Stimulated activated memory B cell treated with anti-CD40 and anti-IgM and Interleukin-4, amounts not matched to agents 10 μg/mL and 1 μg/mL and 100 μg/mL, for 72 hours (primary cell): ENCODE measurements at regions not wholly inside any gene's neighbourhood (a gene's known extent, or its start where the extent isn't known, plus 50 kb on each side); places are given as distances from the start of the nearest gene placed in this dataset.

Source experiments
- ATAC-seq: fragments of 150-1000 bp; cut with Tn5 transposase; 2 replicates; pipeline ENCODE4 v1.10.0; 2021
- H3K27ac Mint-ChIP-seq: one replicate; pipeline ENCODE4 v1.8.0; 2022; ENCODE audit warnings: mild to moderate bottlenecking, mixed read lengths
- H3K27me3 Mint-ChIP-seq: one replicate; pipeline ENCODE4 v1.8.0; 2022; ENCODE audit warnings: mixed read lengths
- H3K36me3 Mint-ChIP-seq: one replicate; pipeline ENCODE4 v1.8.0; 2022; ENCODE audit warnings: mixed read lengths
- H3K4me1 Mint-ChIP-seq: one replicate; pipeline ENCODE4 v1.8.0; 2022; ENCODE audit warnings: mixed read lengths
- H3K4me3 Mint-ChIP-seq: one replicate; pipeline ENCODE4 v1.8.0; 2022; ENCODE audit warnings: mild to moderate bottlenecking, moderate library complexity, mixed read lengths
- H3K9me3 Mint-ChIP-seq: one replicate; pipeline ENCODE4 v1.8.0; 2022; ENCODE audit warnings: mixed read lengths

DNA sequence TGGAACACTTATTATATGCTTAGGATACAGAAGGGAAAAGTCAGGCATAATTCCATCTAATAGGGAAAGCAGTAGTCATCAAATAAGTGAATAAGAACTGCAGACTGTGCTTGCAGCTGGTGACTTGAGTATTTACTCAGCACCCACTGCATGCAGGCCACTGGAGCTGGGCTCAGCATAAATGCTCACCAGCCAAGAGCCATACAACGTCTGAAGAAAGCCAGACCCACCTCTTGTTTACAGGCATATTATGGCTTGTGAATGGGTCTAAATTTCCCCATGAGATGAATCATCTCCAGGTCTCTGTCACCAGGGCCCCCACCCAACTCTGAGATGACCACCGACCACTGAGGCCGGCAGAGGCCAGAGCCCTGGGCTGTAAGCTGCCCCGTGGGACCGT, 123.8 kb upstream of the PKDCC start:
- peaks cover 7% of the 10 kb centered on the region for H3K9me3 Mint-ChIP-seq
- no peaks in the 10 kb centered on the region for H3K4me1 Mint-ChIP-seq
- peaks cover 10% of the 10 kb centered on the region for H3K27me3 Mint-ChIP-seq

DNA sequence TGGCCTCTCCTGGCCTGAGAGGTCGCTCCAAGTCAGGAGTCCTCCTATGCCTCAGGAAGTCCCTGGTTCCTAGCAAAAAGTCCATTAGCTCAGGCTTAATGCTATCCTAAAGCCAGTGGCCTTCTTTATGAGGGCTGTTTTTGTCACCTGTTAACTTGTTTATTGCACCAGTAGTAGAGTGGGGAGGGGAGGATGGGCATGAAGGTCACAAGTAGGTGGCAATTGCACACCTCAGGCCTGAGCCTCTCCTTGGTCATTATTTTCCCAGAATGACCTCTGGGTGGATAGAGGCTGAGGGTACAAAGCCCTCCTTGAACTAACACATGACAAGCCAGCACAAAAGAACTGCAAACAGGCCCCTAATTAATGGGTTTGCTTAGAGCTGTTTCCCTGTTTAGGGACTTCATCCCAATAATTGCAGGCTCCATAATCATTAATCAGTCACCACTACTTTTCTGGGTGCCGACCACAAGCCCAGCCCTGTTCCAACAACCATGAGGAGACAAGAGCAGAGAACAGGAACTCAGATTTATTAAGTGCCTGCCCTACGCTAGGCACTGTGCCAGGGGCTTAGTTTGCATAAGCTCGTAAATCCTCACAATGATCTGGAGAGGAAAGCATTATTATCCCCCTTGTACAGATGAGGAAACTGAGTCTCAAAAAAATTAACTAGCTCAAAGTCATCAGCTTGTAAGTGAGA, 123.0 kb upstream of the PKDCC start:
- Mint-ChIP-seq H3K27ac (no peak overlapping the region), H3K27me3 (peaks cover 10% of the 10 kb centered on the region), H3K9me3 (peaks cover 7% of the 10 kb centered on the region), H3K4me3 (no peak overlapping the region), H3K36me3 (peaks cover 8% of the 10 kb centered on the region), H3K4me1 (no peaks in the 10 kb centered on the region)
- ATAC-seq, result no peak

More for the DNA sequence above, 123.8 kb upstream of the PKDCC start:
- no peak overlapping the region for H3K27ac Mint-ChIP-seq
- ATAC-seq, result no peak
- H3K36me3 Mint-ChIP-seq, result peaks cover 8% of the 10 kb centered on the region
- no peak overlapping the region for H3K4me3 Mint-ChIP-seq

DNA sequence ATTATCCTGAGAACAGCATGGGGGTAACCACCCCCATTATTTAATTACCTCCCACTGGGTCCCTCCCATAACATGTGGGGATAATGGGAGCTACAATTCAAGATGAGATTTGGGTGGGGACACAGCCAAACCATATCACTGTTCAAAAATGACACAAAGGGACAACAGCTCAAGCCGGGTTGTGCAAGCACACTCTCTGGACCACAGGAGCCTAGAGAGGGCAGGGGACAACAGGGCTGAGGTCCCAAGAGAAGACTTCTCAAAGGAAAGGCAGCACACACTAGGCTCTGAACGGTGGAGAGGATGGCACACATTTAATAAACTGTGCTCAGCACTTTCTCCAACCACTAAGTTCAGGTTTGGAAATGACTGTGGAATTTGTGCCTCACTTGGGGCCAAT, 122.1 kb upstream of the PKDCC start:
- H3K4me1 Mint-ChIP-seq, result no peaks in the 10 kb centered on the region
- no peak overlapping the region for H3K27ac Mint-ChIP-seq
- H3K9me3 Mint-ChIP-seq, result peaks cover 7% of the 10 kb centered on the region
- H3K36me3 Mint-ChIP-seq, result peaks cover 8% of the 10 kb centered on the region
- ATAC-seq, result no peak
- H3K27me3 Mint-ChIP-seq, result peaks cover 10% of the 10 kb centered on the region
- no peak overlapping the region for H3K4me3 Mint-ChIP-seq

DNA sequence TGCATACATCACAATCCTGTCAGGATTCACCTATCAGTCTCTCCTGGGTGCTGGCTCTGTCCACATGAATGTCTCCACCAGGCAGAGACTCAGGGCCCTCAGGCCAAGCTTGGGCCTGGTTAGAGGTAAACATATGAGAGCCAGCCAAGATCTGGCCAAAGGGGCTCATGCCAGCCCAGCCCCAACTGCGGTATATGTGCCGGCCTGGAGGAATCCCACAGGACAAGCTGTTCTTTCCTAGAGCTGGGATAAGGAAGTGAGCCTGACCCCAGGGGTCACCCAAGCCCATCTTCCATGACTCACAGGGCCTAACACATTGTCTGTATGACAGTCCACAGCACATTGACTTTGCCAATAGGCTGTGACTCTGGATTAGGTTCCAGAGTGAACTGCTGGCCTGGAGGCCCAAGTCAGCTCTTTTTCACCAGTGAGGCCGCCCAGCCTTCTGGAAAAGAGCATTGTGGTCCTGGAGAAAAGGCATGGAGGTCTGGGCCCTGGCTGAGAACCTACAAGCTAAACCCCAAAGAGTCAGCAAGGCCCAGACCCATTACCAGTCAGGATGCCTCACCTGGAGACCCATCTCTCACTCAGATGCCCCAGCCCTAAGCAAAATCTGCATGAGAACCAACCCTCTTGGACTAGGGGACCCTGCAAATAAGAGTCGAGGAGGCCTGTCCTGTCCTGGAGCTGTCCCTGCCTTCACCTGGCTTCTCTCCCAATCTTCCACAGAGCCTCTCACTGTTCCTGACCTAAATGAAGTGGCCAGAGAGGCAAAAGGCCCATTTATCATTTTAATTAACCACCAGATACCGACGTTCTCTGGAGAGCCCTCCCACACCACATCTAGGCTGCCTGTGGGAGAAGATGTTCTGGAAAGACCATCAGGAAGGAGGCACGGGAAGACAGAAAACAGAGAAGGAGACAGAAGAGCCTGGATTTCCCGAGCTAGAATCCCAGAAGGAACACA, 120.9 kb upstream of the PKDCC start:
- Mint-ChIP-seq H3K4me1 (no peaks in the 10 kb centered on the region), H3K36me3 (peaks cover 8% of the 10 kb centered on the region), H3K27me3 (no peaks in the 10 kb centered on the region), H3K9me3 (peaks cover 7% of the 10 kb centered on the region), H3K4me3 (no peak overlapping the region), H3K27ac (no peak overlapping the region)
- no peak for ATAC-seq

DNA sequence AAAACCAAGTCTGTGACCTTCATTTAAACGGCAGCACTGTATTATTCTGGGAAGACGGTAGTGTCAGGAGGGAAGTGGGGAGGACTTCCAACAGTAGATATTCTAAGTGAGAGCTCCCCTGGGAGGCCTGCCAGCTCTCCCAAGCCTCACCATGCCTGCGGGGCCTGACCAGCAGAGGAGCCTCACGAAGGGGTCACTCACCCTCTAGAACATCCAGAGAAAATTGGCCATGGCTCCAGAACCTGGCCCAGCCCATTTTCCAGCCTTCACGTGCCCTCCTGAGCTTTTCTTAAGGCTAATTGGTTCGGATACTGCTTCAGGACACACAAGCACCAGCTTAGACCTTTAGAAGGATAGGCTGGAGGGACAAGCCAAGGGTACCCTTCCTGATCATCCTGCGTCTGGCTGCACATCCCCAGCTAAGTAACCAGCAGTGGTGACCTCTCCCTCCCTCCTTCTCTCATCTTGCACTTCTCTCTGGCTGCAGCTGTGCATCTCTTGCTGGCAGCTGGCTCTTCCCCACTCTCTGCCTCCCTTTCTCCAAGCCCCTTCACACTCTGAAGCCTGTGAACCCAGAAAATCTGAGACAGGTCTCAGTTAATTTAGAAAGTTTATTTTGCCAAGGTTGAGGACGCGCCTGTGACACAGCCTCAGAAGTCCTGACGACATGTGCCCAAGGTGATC, 120.1 kb upstream of the PKDCC start:
- Mint-ChIP-seq H3K36me3 (peaks cover 8% of the 10 kb centered on the region), H3K9me3 (peaks cover 7% of the 10 kb centered on the region), H3K27ac (no peak overlapping the region), H3K4me3 (no peak overlapping the region), H3K27me3 (no peaks in the 10 kb centered on the region), H3K4me1 (no peaks in the 10 kb centered on the region)
- ATAC-seq, result no peak

DNA sequence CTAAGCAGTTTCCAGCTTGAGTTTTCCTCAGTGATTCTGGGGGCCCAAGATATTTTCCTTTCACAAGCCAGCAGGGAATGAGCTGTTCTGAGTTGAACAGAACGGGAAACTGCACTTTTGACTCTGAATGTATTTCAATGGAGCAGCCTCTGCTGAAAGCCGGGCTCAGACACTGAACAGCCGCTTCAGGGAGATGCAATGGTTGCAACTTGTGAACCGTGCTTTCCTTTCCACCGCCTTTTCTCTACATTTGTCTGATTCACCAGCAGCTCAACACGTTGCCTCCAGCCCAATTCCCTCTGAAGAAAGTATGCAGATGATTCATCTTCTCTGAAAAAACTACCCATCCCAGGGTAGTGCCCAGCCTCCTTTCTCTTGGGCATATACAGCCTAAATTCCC, 119.3 kb upstream of the PKDCC start:
- Mint-ChIP-seq H3K27ac (no peak overlapping the region), H3K4me1 (peaks cover under 1% of the 10 kb centered on the region), H3K36me3 (peaks cover 8% of the 10 kb centered on the region), H3K27me3 (peaks cover under 1% of the 10 kb centered on the region), H3K4me3 (no peak overlapping the region), H3K9me3 (peaks cover 7% of the 10 kb centered on the region)
- ATAC-seq, result no peak

DNA sequence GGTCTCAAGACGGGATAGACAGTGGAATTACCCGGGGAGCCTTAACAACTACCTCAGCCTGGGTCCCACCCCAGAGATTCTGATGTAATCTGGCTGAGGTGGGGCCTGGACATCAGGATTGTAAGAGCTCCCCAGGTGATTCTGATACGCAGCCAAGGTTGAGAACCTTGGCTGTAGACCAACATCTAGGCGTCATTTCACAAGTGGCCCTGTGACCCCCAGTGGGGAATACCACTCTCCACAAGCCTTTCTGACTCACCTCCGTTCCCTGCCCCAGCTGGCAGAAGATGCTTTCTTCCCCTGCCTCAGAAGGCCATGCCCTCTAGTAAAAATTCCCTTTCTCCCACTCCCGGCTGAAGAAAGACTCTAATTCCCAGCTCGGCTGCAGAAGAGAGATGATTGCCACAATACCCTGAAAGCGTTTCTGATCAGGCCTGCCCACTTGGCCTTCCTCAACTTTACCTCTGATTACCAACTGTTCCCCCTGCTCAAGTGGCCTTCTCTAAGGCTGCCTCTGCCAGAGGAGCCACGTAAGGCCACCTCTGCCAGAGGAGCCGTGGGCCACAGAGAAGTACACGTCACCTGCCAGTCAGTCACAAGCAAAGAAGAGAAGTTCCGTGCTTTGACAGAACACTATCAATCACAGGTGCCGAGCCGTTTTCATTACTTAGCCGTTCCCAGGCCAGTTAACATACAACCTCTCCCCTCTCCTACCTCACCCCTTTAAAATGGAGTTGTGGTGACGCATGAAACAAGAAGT, 116.8 kb upstream of the PKDCC start:
- H3K9me3 Mint-ChIP-seq, result peaks cover 4% of the 10 kb centered on the region
- H3K27me3 Mint-ChIP-seq, result peaks cover 9% of the 10 kb centered on the region
- no peak overlapping the region for H3K27ac Mint-ChIP-seq
- no peaks in the 10 kb centered on the region for H3K36me3 Mint-ChIP-seq
- no peak overlapping the region for H3K4me3 Mint-ChIP-seq
- peaks cover 7% of the 10 kb centered on the region for H3K4me1 Mint-ChIP-seq
- no peak for ATAC-seq

DNA sequence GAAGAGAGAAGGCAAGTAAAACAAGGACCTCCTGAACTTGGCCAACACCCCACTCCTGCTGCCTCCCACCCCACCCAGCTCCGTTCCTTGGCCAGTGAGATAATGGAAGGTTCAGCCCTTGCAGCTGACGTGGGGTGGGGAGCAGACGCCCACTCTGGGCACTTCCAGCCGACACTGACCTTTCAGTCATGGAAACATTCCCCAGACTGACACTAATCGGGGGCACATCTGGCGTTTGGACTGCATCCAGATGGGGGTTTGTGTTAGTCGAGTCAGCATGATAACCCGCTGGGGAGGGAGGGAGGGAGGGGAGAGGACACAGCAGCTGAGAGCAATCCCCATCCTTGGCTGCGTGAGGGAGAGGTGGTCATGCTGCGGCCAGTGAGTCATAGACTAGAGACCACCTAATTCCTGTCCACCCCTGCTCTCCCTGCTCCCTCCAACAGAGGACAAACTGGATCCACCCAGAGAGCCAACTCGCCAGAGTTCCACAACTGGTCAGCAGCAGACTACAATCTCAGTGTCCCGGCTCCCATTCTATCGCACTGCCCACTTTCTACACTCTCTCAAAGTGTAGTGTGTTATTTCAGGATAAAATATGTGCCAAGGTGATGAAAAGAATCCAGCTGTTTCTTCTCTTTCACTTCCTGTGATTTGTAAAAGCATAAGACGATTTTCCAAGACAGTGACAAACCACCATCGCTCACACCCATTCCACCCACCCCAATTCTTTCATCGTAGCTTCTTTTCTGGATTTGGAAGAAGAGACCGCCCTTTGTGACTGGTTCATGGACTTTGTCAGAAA, 115.4 kb upstream of the PKDCC start:
- H3K4me3 Mint-ChIP-seq, result no peak overlapping the region
- no peaks in the 10 kb centered on the region for H3K36me3 Mint-ChIP-seq
- no peaks in the 10 kb centered on the region for H3K9me3 Mint-ChIP-seq
- peaks cover 7% of the 10 kb centered on the region for H3K4me1 Mint-ChIP-seq
- H3K27ac Mint-ChIP-seq, result no peak overlapping the region
- no peak for ATAC-seq
- peaks cover 9% of the 10 kb centered on the region for H3K27me3 Mint-ChIP-seq

DNA sequence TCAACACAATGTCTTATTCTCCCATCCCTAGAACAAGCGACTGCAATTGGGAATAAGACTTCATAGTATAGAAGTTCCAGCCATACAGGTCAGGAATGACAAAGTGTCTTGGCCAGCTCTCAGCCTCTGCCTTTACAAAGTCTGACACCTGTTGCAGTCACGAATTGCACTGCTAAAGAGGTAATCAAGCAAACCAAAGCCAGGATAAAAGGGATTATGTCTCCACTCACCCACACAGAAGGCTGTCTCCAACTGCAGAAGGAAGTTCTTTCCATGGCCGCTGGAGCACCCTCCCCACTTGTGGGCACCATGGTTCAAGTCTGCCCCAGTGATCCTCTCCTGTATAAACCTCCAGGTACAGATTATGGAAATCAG, 114.8 kb upstream of the PKDCC start:
- Mint-ChIP-seq H3K36me3 (no peaks in the 10 kb centered on the region), H3K27ac (no peak overlapping the region), H3K4me1 (peaks cover 7% of the 10 kb centered on the region), H3K4me3 (no peak overlapping the region), H3K9me3 (no peaks in the 10 kb centered on the region), H3K27me3 (peaks cover 9% of the 10 kb centered on the region)
- ATAC-seq, result no peak

DNA sequence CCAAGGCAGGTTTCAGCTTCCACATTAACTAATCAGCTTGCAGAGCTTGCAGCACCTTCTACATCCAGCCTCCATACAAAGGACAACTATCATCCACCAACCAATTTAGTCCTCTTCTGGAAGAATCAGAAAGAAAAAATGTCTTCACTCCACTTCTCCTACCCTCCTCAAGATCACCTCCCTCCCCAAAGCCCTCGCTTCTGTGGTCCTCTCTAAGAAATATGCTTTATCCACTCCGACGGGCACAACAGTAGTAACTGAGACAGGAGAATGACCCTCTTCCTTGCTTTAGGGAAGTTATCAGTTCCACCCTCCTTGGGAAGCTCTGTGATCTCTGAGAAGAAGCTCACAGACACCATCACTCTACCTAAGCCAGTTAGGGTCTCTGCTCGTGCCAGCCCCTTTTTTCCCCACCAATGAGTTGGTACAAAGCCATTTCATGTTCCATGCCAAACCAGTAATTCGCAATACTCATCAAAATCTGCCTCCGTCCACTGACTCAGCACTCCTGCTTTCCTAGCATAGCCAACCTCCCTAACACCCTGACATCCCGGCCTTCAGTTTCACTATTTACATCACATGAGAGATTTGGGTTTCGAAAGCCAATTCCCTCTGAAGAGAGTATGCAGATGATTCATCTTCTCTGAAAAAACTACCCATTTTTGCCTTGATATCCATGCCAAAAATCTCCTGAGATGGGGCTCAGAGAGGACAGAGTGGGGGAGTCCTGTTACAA, 114.1 kb upstream of the PKDCC start:
- peaks cover 9% of the 10 kb centered on the region for H3K27me3 Mint-ChIP-seq
- H3K36me3 Mint-ChIP-seq, result no peaks in the 10 kb centered on the region
- no peak overlapping the region for H3K4me3 Mint-ChIP-seq
- peaks cover 7% of the 10 kb centered on the region for H3K4me1 Mint-ChIP-seq
- no peak overlapping the region for H3K27ac Mint-ChIP-seq
- ATAC-seq, result no peak
- H3K9me3 Mint-ChIP-seq, result no peaks in the 10 kb centered on the region

DNA sequence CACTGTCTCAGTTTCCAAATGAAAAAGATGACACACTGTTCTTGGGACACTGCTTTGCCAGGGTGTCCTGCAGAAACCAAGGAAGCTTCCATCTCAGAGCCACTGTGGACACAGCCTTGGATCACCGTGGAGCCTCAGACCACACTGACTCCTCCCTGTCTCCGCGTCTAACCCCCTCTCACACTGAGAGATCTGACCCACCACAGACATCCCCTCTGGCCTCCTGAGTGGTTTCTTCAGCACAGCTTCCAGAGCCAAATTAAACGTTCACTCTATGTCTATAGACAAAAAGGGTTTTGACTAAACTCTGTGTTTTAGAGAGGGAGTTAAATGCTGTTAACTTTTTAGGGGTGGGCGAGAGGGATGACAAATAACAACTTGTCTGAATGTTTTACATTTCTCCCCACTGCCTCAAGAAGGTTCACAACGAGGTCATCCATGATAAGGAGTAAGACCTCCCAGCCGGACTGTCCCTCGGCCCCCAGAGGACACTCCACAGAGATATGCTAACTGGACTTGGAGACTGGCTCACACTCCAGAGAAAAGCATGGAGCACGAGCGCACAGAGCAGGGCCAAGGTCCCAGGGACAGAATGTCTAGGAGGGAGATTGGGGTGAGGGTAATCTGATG, 113.4 kb upstream of the PKDCC start:
- Mint-ChIP-seq H3K27ac (no peak overlapping the region), H3K36me3 (no peaks in the 10 kb centered on the region), H3K27me3 (peaks cover 13% of the 10 kb centered on the region), H3K9me3 (no peaks in the 10 kb centered on the region), H3K4me3 (no peak overlapping the region), H3K4me1 (peaks cover 7% of the 10 kb centered on the region)
- ATAC-seq, result no peak

DNA sequence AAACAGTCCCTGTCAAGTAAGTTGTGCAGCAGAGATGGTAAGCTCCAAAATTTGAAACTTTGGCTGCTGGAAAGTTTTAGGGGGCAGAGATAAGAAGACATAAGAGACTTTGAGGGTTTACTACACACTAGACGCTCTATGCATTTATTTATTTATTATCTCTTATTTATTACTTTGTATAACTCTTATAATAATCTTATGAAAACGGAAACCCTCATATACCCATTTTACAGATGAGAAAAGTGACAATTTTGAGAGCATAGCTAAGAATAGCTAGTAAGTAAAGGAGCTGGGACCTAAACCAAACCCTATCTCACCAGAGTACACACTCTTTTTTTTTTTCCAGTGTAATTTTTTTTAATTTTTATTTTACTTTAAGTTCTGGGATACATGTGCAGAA, 112.8 kb upstream of the PKDCC start:
- Mint-ChIP-seq H3K27me3 (peaks cover 19% of the 10 kb centered on the region), H3K9me3 (no peaks in the 10 kb centered on the region), H3K4me1 (peaks cover 7% of the 10 kb centered on the region), H3K36me3 (no peaks in the 10 kb centered on the region), H3K27ac (no peak overlapping the region), H3K4me3 (no peak overlapping the region)
- ATAC-seq, result no peak

DNA sequence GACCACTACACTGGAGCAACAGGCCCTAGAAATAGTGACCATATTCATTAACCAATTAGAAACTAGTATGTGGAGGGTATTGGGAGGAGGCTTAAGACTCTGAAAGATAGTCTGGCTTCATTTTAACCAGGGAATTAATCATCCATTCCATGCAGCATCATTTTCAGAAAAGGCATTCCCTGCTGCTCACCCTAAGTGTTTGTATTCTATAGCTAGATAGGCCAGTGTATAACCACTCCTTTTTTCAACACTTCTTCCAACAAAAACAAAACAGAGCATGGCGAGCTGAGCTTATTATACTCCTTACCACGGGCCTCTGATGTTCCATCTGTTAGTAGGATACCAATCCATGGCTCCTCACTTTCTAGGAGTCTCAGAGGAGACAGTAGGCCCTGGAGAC, 112.0 kb upstream of the PKDCC start:
- Mint-ChIP-seq H3K4me3 (no peak overlapping the region), H3K9me3 (peaks cover 2% of the 10 kb centered on the region), H3K4me1 (peaks cover 7% of the 10 kb centered on the region), H3K27ac (no peak overlapping the region), H3K36me3 (no peaks in the 10 kb centered on the region), H3K27me3 (peaks cover 26% of the 10 kb centered on the region)
- ATAC-seq, result no peak
